Trophoblast cell (in vitro differentiated cells and primary cell): ENCODE measurements at regions not wholly inside any gene's neighbourhood (a gene's known extent, or its start where the extent isn't known, plus 50 kb on each side); places are given as distances from the start of the nearest gene placed in this dataset.

Source experiments
- DNase-seq, 2 donors: peaks; one replicate each; pipeline ENCODE4 v3.0.0-alpha.2; 2016
- H2AFZ ChIP-seq: 2 replicates; pipeline ENCODE4 v1.6.1; 2013; ENCODE audit warnings: low read length, moderate library complexity, mild to moderate bottlenecking; ENCODE audit not compliant: insufficient read depth, poor library complexity
- H2AK5ac ChIP-seq: 2 replicates; pipeline ENCODE4 v1.6.1; 2013; ENCODE audit warnings: mild to moderate bottlenecking, low read length
- H2BK120ac ChIP-seq: 2 replicates; pipeline ENCODE4 v1.6.1; 2013; ENCODE audit warnings: low read length, mild to moderate bottlenecking, moderate library complexity; ENCODE audit not compliant: insufficient read depth, poor library complexity
- H2BK12ac ChIP-seq: 2 replicates; pipeline ENCODE4 v1.6.1; 2013; ENCODE audit warnings: mild to moderate bottlenecking, low read length, moderate library complexity
- H2BK5ac ChIP-seq: 2 replicates; pipeline ENCODE4 v1.6.1; 2013; ENCODE audit warnings: low read length, low read depth, moderate library complexity, mild to moderate bottlenecking; ENCODE audit not compliant: poor library complexity
- H3K14ac ChIP-seq: 2 replicates; pipeline ENCODE4 v1.6.1; 2013; ENCODE audit warnings: mild to moderate bottlenecking, low read length
- H3K18ac ChIP-seq: 2 replicates; pipeline ENCODE4 v1.6.1; 2013; ENCODE audit warnings: mild to moderate bottlenecking, low read length
- H3K23ac ChIP-seq: 2 replicates; pipeline ENCODE4 v1.6.1; 2013; ENCODE audit warnings: low read length
- H3K27ac ChIP-seq: 2 replicates; pipeline ENCODE4 v1.5.1; 2013; ENCODE audit warnings: low read depth, mild to moderate bottlenecking, inconsistent platforms, low read length, moderate library complexity
- H3K27me3 ChIP-seq: 2 replicates; pipeline ENCODE4 v1.6.1; 2013; ENCODE audit warnings: inconsistent platforms, mild to moderate bottlenecking, low read length, moderate library complexity; ENCODE audit not compliant: insufficient read depth
- H3K36me3 ChIP-seq, 2 experiments: 1 replicate in 1 of 2; 2 replicates in 1 of 2; pipeline ENCODE4 v1.6.1; 2013; ENCODE audit warnings: low read length in 2 of 2, mild to moderate bottlenecking in 2 of 2, moderate library complexity in 1 of 2; ENCODE audit not compliant: insufficient read depth in 2 of 2, control insufficient read depth in 1 of 2
- H3K4ac ChIP-seq: 2 replicates; pipeline ENCODE4 v1.6.1; 2013; ENCODE audit warnings: low read depth, mild to moderate bottlenecking, low read length, moderate library complexity
- H3K4me1 ChIP-seq, 2 experiments: 1 replicate in 1 of 2; 2 replicates in 1 of 2; pipeline ENCODE4 v1.6.1; 2013; ENCODE audit warnings: low read length in 2 of 2, mild to moderate bottlenecking in 2 of 2, moderate library complexity in 1 of 2; ENCODE audit not compliant: insufficient read depth in 2 of 2, control insufficient read depth in 1 of 2
- H3K4me2 ChIP-seq: 2 replicates; pipeline ENCODE4 v1.6.1; 2013; ENCODE audit warnings: inconsistent platforms, mild to moderate bottlenecking, low read length, moderate library complexity
- H3K4me3 ChIP-seq: 2 replicates; pipeline ENCODE4 v1.5.1; 2013; ENCODE audit warnings: mild to moderate bottlenecking, low read depth, low read length, inconsistent platforms
- H3K79me1 ChIP-seq: one replicate; pipeline ENCODE4 v1.6.1; 2013; ENCODE audit warnings: low read length
- H3K79me2 ChIP-seq: 2 replicates; pipeline ENCODE4 v1.6.1; 2013; ENCODE audit warnings: low read length, mild to moderate bottlenecking; ENCODE audit not compliant: control insufficient read depth, insufficient read depth, poor library complexity
- H3K9ac ChIP-seq: 2 replicates; pipeline ENCODE4 v1.6.1; 2013; ENCODE audit warnings: mild to moderate bottlenecking, low read length
- H3K9me3 ChIP-seq: 2 replicates; pipeline ENCODE4 v1.6.1; 2013; ENCODE audit warnings: low read depth, mild to moderate bottlenecking, control low read depth, inconsistent platforms, low read length; ENCODE audit not compliant: insufficient read depth
- H4K12ac ChIP-seq: 2 replicates; pipeline ENCODE4 v1.6.1; 2013; ENCODE audit warnings: low read depth, mild to moderate bottlenecking, low read length, moderate library complexity
- H4K8ac ChIP-seq: 2 replicates; pipeline ENCODE4 v1.6.1; 2013; ENCODE audit warnings: low read depth, mild to moderate bottlenecking, low read length, moderate library complexity
- H4K91ac ChIP-seq: one replicate; pipeline ENCODE4 v1.6.1; 2013; ENCODE audit warnings: low read depth, mild to moderate bottlenecking, low read length, moderate library complexity
- WGBS: extraction: QIAGEN DNeasy Blood & Tissue Kit; methylation state at CpG from one replicate; pipeline ENCODE4 v1.1.7; 2013; ENCODE audit warnings: missing lambda C conversion rate; ENCODE audit not compliant: insufficient read length, insufficient coverage; ENCODE audit errors: extremely low coverage; 5-methylcytosine and 5-hydroxymethylcytosine counted together

GRCh38 chr5:58354827-58355226, 105.1 kb downstream of the PLK2 start:
- no peak overlapping the region for H4K8ac ChIP-seq

DNA sequence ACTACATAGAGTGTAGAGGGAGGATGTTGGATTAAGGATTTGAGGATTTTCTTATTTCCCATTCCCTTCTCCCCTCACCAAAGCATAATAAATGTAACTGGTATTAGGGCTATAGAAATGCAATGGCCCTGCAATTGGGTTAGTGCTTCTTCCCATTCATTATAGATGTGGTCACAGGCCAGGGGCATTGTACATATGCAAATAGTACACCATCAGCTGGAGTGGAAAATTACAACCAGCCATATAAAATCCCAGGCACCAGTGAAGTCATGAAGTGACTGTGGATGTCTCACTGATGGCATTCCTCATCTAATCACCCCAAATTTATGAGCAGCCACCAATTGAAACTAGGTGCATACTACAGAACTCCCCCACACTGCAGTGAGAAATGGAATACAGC, 105.9 kb downstream of the PLK2 start:
- Histone ChIP-seq H3K23ac (no peak overlapping the region), H3K4me1 (peaks cover 0 to 5% of the 10 kb centered on the region in 2 experiments), H3K9me3 (no peaks in the 10 kb centered on the region), H3K79me1 (no peaks in the 10 kb centered on the region), H3K18ac (no peak overlapping the region), H4K12ac (no peak overlapping the region), H2BK12ac (no peak overlapping the region), H3K27me3 (no peaks in the 10 kb centered on the region), H3K4me2 (no peak overlapping the region), H3K27ac (no peak overlapping the region), H2BK5ac (no peak overlapping the region), H3K9ac (no peak overlapping the region), H3K14ac (no peak overlapping the region), H3K36me3 (no peaks in the 10 kb centered on the region), H4K8ac (no peak overlapping the region), H3K4ac (no peak overlapping the region), H2AK5ac (no peak overlapping the region), H2AFZ (no peak overlapping the region), H3K79me2 (no peaks in the 10 kb centered on the region), H4K91ac (no peak overlapping the region), H2BK120ac (no peak overlapping the region), H3K4me3 (no peak overlapping the region)
- peak in 1 of 2 donors; percentile 41 for DNase-seq

More at GRCh38 chr5:58354827-58355226, 105.1 kb downstream of the PLK2 start:
- Histone ChIP-seq H2BK12ac (no peak overlapping the region), H4K91ac (no peak overlapping the region), H3K23ac (no peak overlapping the region), H3K79me2 (no peaks in the 10 kb centered on the region), H3K27me3 (no peaks in the 10 kb centered on the region), H2AK5ac (no peak overlapping the region), H2BK5ac (no peak overlapping the region), H3K79me1 (no peaks in the 10 kb centered on the region), H2AFZ (no peak overlapping the region), H4K12ac (no peak overlapping the region), H2BK120ac (no peak overlapping the region), H3K14ac (no peak overlapping the region), H3K4me3 (no peak overlapping the region), H3K9ac (no peak overlapping the region), H3K36me3 (no peaks in the 10 kb centered on the region), H3K4ac (no peak overlapping the region), H3K4me2 (no peak overlapping the region), H3K18ac (no peak overlapping the region), H3K4me1 (peaks cover 0 to 2% of the 10 kb centered on the region in 2 experiments), H3K9me3 (no peaks in the 10 kb centered on the region), H3K27ac (no peak overlapping the region)
- no CpG with 5 or more reads among the region's 2 CpGs for WGBS
- no peak for DNase-seq

- no peak overlapping the region for H3K23ac ChIP-seq
- no peak overlapping the region for H3K4ac ChIP-seq
- H3K9ac ChIP-seq = no peak overlapping the region
- no peak overlapping the region for H4K12ac ChIP-seq
- no peak overlapping the region for H2BK12ac ChIP-seq
- no peaks in the 10 kb centered on the region for H3K79me1 ChIP-seq
- H3K4me2 ChIP-seq = no peak overlapping the region
- H3K27ac ChIP-seq = no peak overlapping the region
- H4K8ac ChIP-seq = no peak overlapping the region
- no peaks in the 10 kb centered on the region for H3K79me2 ChIP-seq
- no peak overlapping the region for H2BK5ac ChIP-seq
- H3K14ac ChIP-seq = no peak overlapping the region
- no peaks in the 10 kb centered on the region for H3K36me3 ChIP-seq
- DNase-seq = peak in 1 of 2 donors; percentile 67
- H3K18ac ChIP-seq = no peak overlapping the region
- H2BK120ac ChIP-seq = no peak overlapping the region
- H3K4me3 ChIP-seq = no peak overlapping the region
- H3K27me3 ChIP-seq = no peaks in the 10 kb centered on the region
- no peak overlapping the region for H2AK5ac ChIP-seq
- H2AFZ ChIP-seq = no peak overlapping the region
- H4K91ac ChIP-seq = no peak overlapping the region
- peaks cover 0 to 5% of the 10 kb centered on the region in 2 experiments for H3K4me1 ChIP-seq
- no peaks in the 10 kb centered on the region for H3K9me3 ChIP-seq
- WGBS = no CpG with 5 or more reads among the region's 1 CpG
These were observed 108.7 kb downstream of the PLK2 start for GRCh38 chr5:58351190-58351589.

DNA sequence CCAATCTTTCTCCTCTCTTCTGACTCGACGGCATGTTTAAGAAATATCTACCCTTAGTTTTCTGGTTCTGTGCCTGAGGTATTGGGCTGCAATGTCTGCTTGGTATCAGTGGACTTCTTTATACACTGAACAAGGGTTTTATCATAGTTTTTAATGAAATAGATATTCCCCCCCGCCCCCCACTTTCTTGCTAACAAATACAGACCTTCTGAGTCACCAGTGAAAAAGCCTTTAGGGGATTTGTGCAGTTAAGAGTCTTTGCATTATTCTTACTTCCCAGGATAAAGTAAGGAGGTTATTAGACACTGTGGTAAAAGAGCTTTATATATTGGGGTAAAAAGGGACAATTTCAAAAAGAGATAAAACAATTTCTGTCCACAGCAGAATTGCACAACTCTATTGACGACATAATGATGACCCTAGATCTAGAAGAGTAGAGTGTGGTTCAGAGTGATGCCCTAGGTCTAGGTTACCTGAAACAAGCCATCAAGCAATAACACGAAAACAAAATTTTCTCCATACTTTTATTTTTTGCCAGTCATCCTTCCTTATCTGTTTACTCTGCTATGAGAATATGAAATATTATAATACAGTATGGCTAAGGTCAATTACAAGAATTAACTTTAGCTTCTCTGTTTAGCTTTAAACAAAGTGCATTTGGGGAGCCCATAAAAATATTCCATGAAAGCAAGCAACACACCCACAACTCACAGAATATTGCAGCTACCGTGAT, 110.7 kb downstream of the PLK2 start:
- no peaks in the 10 kb centered on the region for H3K79me1 ChIP-seq
- 100% methylated on average over 2 of the region's 6 CpGs for WGBS

More for the DNA sequence above, 110.7 kb downstream of the PLK2 start:
- no peak overlapping the region for H3K4me3 ChIP-seq
- H3K27ac ChIP-seq = no peak overlapping the region
- no peak overlapping the region for H4K12ac ChIP-seq
- no peak overlapping the region for H3K18ac ChIP-seq
- H2BK120ac ChIP-seq = no peak overlapping the region
- no peak overlapping the region for H3K4ac ChIP-seq
- no peak overlapping the region for H2BK12ac ChIP-seq
- no peak overlapping the region for H3K9ac ChIP-seq
- no peak overlapping the region for H4K91ac ChIP-seq
- H3K23ac ChIP-seq = no peak overlapping the region
- H3K9me3 ChIP-seq = no peaks in the 10 kb centered on the region
- H2BK5ac ChIP-seq = no peak overlapping the region
- H2AFZ ChIP-seq = no peak overlapping the region
- H3K4me2 ChIP-seq = no peak overlapping the region
- H3K27me3 ChIP-seq = no peaks in the 10 kb centered on the region
- no peak overlapping the region for H4K8ac ChIP-seq
- H2AK5ac ChIP-seq = no peak overlapping the region
- no peak overlapping the region for H3K14ac ChIP-seq
- H3K36me3 ChIP-seq = no peaks in the 10 kb centered on the region
- H3K79me2 ChIP-seq = no peaks in the 10 kb centered on the region
- peaks cover 0 to 5% of the 10 kb centered on the region in 2 experiments for H3K4me1 ChIP-seq
- no peak for DNase-seq
